ENCODE measurements at regions not wholly inside any gene's neighbourhood (a gene's known extent, or its start where the extent isn't known, plus 50 kb on each side); places are given as distances from the start of the nearest gene placed in this dataset.
"Not testable (repeated sequence)": the region's sequence is repeated elsewhere in the genome, so short reads cannot be mapped to it uniquely, and the experiment has no call there.

GRCh38 chr6:165842281-165842936 lies 179.4 kb upstream of the PDE10A start:
- DNase-seq = no peak

- DNase-seq = no peak
These were observed 178.1 kb upstream of the PDE10A start for GRCh38 chr6:165841153-165841558.

GRCh38 chr6:165837948-165838745 lies 175.1 kb upstream of the PDE10A start:
- no peak for DNase-seq

GRCh38 chr6:165836648-165837047 lies 173.6 kb upstream of the PDE10A start:
- not testable (repeated sequence) for DNase-seq

- DNase-seq = no peak
These were observed 172.4 kb upstream of the PDE10A start for GRCh38 chr6:165835410-165835851.

GRCh38 chr6:165834613-165835259 lies 171.7 kb upstream of the PDE10A start:
- DNase-seq = no peak

- DNase-seq = no peak
These were observed 170.3 kb upstream of the PDE10A start for GRCh38 chr6:165833355-165833754.

GRCh38 chr6:165831812-165832510 lies 168.9 kb upstream of the PDE10A start:
- no peak for DNase-seq

- DNase-seq = no peak
These were observed 167.7 kb upstream of the PDE10A start for GRCh38 chr6:165830761-165831160.

- DNase-seq = no peak
These were observed 166.3 kb upstream of the PDE10A start for GRCh38 chr6:165829376-165829775.

GRCh38 chr6:165827190-165827518 lies 164.1 kb upstream of the PDE10A start:
- no peak for DNase-seq

- DNase-seq = no peak
These were observed 163.6 kb upstream of the PDE10A start for GRCh38 chr6:165826487-165827189.

- DNase-seq = no peak
These were observed 162.3 kb upstream of the PDE10A start for GRCh38 chr6:165825256-165825815.

- DNase-seq = no peak
These were observed 160.7 kb upstream of the PDE10A start for GRCh38 chr6:165823609-165824326.

GRCh38 chr6:165822501-165822900 lies 159.5 kb upstream of the PDE10A start:
- no peak for DNase-seq

- DNase-seq = no peak
These were observed 158.7 kb upstream of the PDE10A start for GRCh38 chr6:165821754-165822153.

GRCh38 chr6:165820934-165821333 lies 157.9 kb upstream of the PDE10A start:
- DNase-seq = no peak

GRCh38 chr6:165820407-165820806 lies 157.4 kb upstream of the PDE10A start:
- no peak for DNase-seq

- no peak for DNase-seq
These were observed 156.4 kb upstream of the PDE10A start for GRCh38 chr6:165819394-165819793.

GRCh38 chr6:165818200-165818599 lies 155.2 kb upstream of the PDE10A start:
- no peak for DNase-seq

GRCh38 chr6:165817771-165818170 lies 154.7 kb upstream of the PDE10A start:
- DNase-seq = no peak

- no peak for DNase-seq
These were observed 154.1 kb upstream of the PDE10A start for GRCh38 chr6:165817148-165817547.
